ENCODE measurements at regions not wholly inside any gene's neighbourhood (a gene's known extent, or its start where the extent isn't known, plus 50 kb on each side); places are given as distances from the start of the nearest gene placed in this dataset.

DNA sequence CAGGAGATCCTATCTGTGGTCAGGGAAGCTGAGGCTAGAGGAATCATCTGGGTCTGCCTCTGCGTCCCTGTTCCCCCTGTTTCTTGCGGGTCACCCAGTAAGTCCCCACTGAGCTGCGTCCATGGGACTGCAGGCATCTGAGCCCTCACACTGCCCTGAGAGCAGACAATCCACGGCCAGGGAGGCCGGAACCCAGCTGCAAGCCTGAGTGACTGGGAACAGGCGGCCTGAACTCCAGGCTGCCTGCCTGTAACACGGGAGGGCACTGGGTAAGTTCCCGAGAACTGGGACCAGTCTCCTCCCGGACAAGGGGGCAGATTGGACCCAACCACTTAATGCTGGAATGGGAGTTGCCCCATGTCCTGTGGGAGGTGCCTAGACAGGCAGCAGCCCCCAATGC lies 727.4 kb downstream of the BRD1 start:
- TF ChIP-seq, protein P1, sequence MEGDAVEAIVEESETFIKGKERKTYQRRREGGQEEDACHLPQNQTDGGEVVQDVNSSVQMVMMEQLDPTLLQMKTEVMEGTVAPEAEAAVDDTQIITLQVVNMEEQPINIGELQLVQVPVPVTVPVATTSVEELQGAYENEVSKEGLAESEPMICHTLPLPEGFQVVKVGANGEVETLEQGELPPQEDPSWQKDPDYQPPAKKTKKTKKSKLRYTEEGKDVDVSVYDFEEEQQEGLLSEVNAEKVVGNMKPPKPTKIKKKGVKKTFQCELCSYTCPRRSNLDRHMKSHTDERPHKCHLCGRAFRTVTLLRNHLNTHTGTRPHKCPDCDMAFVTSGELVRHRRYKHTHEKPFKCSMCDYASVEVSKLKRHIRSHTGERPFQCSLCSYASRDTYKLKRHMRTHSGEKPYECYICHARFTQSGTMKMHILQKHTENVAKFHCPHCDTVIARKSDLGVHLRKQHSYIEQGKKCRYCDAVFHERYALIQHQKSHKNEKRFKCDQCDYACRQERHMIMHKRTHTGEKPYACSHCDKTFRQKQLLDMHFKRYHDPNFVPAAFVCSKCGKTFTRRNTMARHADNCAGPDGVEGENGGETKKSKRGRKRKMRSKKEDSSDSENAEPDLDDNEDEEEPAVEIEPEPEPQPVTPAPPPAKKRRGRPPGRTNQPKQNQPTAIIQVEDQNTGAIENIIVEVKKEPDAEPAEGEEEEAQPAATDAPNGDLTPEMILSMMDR (IDR thresholded peaks at IDR 0.05), result no peak
- peaks cover 74% of the 10 kb centered on the region for H3K9me3 Mint-ChIP-seq
- H3K4me1 Mint-ChIP-seq (ENCODE audit: low read depth), result no peaks in the 10 kb centered on the region
- no peaks in the 10 kb centered on the region; the same call in 1 of the 2 replicates for H3K27me3 Mint-ChIP-seq (ENCODE audit: insufficient read depth)
- no peak for DNase-seq
- H3K27ac Mint-ChIP-seq, result no peak overlapping the region
- peaks cover 5% of the 10 kb centered on the region for H3K36me3 Mint-ChIP-seq (ENCODE audit: low read depth)
- no peak overlapping the region for H3K4me3 Mint-ChIP-seq

DNA sequence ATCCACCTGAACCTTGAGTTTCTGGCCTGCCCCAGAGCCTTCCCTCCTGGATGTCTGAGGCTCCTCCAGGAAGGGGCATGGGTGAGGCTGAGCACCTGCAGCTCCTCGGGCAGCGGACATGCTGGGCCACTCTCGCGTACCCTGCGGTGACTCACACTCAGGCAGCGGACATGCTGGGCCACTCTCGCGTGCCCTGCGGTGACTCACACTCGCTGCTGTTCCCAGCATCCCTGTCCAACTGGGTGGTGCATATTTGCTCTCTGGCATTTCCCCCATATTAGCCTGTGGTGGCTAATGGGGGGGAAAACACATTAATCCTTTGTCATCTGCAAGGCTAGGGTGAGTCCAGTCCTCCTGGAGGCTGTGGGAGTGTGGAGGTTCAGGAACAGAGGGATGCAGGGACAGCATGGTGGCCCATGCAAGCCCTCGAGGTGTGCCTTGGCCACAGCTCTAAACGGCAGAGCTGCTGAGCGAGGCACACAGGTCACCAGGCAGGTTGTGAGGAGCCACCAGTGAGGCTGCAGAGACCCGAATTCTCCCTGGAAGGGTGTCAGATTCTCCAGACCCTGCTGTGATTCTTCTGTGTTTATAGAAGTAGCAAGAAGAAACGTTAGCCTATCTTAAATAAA lies 728.1 kb downstream of the BRD1 start:
- H3K27me3 Mint-ChIP-seq (ENCODE audit: insufficient read depth), result no peaks in the 10 kb centered on the region; the same call in 1 of the 2 replicates
- H3K4me3 Mint-ChIP-seq, result no peak overlapping the region
- H3K36me3 Mint-ChIP-seq (ENCODE audit: low read depth), result peaks cover 5% of the 10 kb centered on the region
- no peak for DNase-seq
- no peaks in the 10 kb centered on the region for H3K4me1 Mint-ChIP-seq (ENCODE audit: low read depth)
- H3K9me3 Mint-ChIP-seq, result peaks cover 74% of the 10 kb centered on the region
- H3K27ac Mint-ChIP-seq, result no peak overlapping the region
- TF ChIP-seq, protein P1 (IDR thresholded peaks at IDR 0.05), result no peak

DNA sequence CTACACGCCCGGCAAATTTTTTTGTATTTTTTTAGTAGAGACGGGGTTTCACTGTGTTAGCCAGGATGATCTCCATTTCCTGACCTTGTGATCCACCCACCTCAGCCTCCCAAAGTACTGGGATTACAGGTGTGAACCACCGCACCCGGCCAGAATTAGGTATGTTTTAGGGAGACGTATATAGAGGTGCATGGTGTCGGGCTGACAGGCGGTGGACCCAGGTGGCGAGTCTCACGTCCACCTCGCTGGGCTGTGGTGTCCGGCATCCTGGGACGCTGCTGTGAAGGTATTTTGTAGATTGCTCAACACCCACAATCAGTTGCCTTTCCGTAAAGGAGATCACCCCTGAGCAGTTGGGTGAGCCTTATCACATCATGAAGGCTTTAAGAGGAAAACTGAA lies 728.6 kb downstream of the BRD1 start:
- Mint-ChIP-seq H3K4me1 (ENCODE audit: low read depth) (no peaks in the 10 kb centered on the region), H3K36me3 (ENCODE audit: low read depth) (peaks cover 5% of the 10 kb centered on the region), H3K9me3 (peaks cover 72% of the 10 kb centered on the region), H3K27ac (no peak overlapping the region), H3K27me3 (ENCODE audit: insufficient read depth) (no peaks in the 10 kb centered on the region), H3K4me3 (no peak overlapping the region)
- DNase-seq, result no peak
- TF ChIP-seq, protein P1 (IDR thresholded peaks at IDR 0.05), result no peak

DNA sequence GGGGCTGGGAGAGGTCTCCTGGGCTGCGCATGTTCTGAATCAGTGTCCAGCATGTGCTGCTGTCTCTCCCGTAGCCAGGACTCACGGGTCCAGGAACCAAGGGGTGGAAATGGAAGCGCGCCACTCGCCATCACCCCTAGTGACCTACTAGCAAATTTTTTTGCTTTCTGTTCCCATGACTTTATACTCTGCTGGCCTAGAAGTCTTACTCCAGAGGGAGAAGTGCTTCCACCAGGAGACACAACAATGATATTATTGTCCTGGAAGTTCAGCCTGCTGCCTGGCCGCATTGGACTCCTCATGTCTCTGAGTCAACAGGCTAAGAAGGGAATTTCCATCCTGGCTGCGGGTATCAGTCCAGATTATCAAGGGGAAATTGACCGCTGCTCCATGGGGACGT lies 729.7 kb downstream of the BRD1 start:
- Mint-ChIP-seq H3K27ac (no peak overlapping the region), H3K4me3 (no peak overlapping the region), H3K9me3 (peaks cover 73% of the 10 kb centered on the region), H3K27me3 (ENCODE audit: insufficient read depth) (no peaks in the 10 kb centered on the region), H3K36me3 (ENCODE audit: low read depth) (peaks cover 3% of the 10 kb centered on the region), H3K4me1 (ENCODE audit: low read depth) (no peaks in the 10 kb centered on the region)
- TF ChIP-seq, protein P1 (IDR thresholded peaks at IDR 0.05), result no peak
- no peak for DNase-seq

DNA sequence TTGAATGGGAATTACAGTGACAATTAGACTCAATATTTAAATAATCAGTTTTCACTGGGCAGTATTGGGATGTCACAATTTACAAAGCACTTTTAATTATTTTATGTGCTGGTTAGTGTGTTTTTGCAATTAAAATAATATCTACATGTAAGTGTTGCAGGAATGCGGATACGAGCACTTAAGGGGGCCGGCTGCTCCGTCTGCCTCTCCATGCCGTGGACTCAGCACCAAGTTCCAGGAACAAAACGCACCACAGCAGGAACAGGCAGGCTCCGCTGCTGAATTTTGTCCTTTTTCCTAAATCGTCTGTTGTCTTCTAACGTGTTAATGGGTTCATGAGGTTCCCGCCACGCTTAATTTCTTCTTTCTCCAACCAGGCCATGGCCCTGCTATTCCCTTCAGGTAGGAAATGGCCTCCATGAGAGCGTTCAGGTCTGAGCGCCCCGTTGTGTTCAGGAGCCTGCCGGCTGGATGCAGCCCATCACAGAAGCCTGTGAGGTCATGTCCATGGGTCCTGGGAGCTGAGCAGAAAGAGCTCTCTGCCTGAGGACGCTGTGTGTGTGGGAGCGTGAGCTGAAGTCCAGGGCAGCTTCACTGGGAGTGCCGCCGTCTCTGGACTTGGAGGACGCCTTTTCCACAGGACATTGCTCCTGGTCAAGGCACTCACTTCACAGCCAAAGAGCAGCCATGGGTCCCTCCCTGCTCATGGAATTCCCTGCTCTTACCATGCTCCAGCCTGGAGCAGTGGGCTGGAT lies 730.3 kb downstream of the BRD1 start:
- no peak overlapping the region for H3K27ac Mint-ChIP-seq
- H3K9me3 Mint-ChIP-seq, result peaks cover 73% of the 10 kb centered on the region
- no peak overlapping the region for H3K4me3 Mint-ChIP-seq
- no peak for DNase-seq
- no peaks in the 10 kb centered on the region for H3K4me1 Mint-ChIP-seq (ENCODE audit: low read depth)
- H3K27me3 Mint-ChIP-seq (ENCODE audit: insufficient read depth), result no peaks in the 10 kb centered on the region
- H3K36me3 Mint-ChIP-seq (ENCODE audit: low read depth), result no peaks in the 10 kb centered on the region; the same call in none of the 2 replicates
- TF ChIP-seq, protein P1 (IDR thresholded peaks at IDR 0.05), result no peak
